HG03103 (cell line): ENCODE measurements at regions not wholly inside any gene's neighbourhood (a gene's known extent, or its start where the extent isn't known, plus 50 kb on each side); places are given as distances from the start of the nearest gene placed in this dataset.

Experiments
- ATAC-seq: cut with Tn5 transposase; IDR thresholded peaks from one replicate; pipeline ENCODE4 v1.9.1; 2021; ENCODE audit warnings: low read depth; ENCODE audit not compliant: unreplicated experiment

- ATAC-seq = no peak
These were observed 91.8 kb upstream of the KAZN start for GRCh38 chr1:14506471-14507255.

DNA sequence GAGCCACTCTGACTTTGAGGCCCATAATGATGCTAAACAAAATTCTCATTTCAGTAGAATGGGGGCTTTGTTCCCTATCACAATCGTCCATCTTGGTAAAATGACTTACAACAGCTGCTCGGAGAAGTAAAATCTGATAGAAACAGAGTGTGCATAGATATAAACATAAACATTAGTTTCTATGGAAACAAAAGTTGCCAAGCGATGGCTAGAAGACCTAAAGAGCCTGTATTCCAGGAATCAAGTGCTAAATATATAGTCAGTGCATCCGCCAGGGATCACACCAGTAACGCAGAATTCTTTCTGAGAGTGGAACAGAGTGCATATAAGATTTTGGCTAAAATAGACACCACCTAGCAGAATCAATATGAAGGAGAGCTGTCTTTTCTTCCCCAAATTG is 91.2 kb upstream of the KAZN start:
- no peak for ATAC-seq

- no peak for ATAC-seq
These were observed 89.9 kb upstream of the KAZN start for GRCh38 chr1:14508613-14509012.

- ATAC-seq = no peak
These were observed 87.3 kb upstream of the KAZN start for GRCh38 chr1:14511166-14511680.

DNA sequence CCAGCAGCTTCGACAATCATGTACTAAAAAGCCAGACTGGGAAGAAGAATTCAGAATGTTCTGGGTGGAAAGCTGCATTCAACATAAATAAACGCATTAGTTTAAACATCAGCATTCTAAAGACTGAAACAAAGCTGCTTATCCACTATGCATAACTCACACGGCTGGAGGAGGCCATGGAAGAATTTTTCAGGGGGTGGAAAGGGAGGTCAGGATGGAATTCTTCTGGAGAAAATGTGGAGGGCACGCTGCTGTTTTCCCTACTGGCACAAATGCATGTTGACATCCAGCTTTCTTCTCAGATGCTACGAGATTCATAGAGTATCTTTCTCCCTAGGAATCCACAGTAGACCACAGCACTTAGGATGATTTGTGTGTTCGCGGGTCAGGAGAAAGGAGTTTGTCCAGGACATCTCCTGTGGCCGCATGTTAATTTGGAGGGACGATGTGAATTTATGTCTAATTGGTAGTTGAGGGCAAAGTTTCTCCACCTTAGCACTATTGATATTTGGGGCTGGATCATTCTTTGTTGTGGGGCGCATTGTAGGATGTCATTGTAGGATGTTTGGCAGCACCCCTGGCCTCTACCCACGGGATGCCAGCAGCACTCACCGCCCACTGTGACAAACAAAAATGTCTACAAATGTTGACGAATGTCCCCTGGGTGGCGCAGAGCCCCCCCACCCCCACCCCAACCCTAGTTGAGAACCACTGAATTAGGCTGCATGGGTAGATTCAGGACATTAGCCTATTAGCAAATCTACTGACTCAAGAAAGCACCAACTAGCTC is 86.5 kb upstream of the KAZN start:
- no peak for ATAC-seq

- no peak for ATAC-seq
These were observed 85.4 kb upstream of the KAZN start for GRCh38 chr1:14513111-14513510.

- ATAC-seq = no peak
These were observed 83.7 kb upstream of the KAZN start for GRCh38 chr1:14514739-14515138.

- ATAC-seq = no peak
These were observed 81.3 kb upstream of the KAZN start for GRCh38 chr1:14516974-14517840.

DNA sequence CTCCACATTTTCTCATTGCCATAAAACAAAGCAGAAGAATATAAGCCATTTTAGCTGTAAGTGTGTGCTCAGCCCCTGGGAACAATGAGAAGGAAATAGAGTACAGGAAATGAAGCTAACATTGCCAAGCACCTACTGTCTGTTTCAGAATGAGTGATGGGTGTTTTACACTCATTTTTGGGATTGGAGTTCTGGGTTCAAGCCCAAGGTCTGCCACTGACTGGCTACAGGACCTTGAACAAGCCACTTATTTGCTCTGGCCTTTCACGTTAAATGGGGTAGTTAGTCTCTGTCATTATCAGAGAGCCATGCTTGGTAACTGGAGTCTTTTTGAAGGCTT is 80.7 kb upstream of the KAZN start:
- ATAC-seq = no peak

GRCh38 chr1:14519976-14520375 is 78.5 kb upstream of the KAZN start:
- no peak for ATAC-seq

- no peak for ATAC-seq
These were observed 77.8 kb upstream of the KAZN start for GRCh38 chr1:14520514-14521163.

DNA sequence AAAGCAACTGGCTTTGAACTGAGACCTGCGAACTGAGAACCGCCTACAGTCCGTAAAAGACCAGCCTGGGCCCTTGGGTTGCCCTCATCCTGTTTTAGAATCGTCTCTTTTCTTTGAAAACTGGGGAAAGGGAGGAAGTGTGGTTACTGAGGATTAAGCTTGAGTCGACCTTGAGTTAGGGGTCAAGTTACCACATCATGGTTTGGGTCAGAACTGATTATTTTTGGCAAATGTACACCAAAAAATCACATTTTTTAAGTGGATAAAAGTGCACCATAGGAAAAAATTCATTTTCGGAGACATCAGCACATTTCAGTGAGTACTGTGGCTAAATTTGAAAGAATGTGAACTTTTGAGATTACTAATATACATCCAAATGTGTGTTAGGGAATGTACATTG is 76.9 kb upstream of the KAZN start:
- ATAC-seq = no peak

DNA sequence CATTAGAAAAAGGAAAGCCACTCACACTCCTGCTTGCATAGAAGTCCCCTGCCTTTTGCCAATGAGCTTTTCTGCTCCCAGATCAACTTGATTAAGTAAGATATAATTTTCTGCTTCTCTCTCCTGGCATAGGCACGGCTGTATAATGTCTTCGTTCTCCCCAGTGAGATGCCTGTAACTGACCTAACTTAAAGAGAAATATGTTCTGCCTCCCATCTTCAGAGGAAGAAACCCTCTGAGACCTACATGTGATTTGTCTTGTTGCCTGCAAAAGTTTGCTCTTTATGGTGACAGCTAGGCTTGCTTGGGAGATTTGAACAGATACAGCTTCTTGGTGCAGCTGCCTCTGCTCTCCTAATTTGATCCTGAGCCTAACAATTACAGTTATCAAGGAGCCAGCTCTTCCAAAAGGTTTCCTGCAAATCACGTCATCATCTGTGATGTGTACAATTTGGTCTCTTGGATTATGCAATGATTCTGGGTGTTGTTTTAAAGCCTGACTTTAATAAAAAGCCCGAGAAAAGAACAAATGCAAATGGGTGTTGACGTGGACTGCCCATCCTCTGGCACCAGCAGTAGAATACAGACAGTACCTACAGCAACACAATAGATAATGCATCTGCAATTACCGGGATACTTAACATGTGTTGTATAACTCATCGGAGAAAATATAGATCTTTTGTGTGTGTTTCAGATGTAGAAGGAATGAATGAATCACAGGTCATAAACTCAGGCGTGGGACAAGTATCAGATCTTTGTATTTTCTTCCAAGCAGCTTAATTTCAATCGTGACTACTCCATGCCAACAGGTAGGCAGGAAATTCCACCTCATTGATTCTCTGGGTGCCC is 76.2 kb upstream of the KAZN start:
- ATAC-seq = no peak

- ATAC-seq = no peak
These were observed 75.6 kb upstream of the KAZN start for GRCh38 chr1:14522926-14523241.

DNA sequence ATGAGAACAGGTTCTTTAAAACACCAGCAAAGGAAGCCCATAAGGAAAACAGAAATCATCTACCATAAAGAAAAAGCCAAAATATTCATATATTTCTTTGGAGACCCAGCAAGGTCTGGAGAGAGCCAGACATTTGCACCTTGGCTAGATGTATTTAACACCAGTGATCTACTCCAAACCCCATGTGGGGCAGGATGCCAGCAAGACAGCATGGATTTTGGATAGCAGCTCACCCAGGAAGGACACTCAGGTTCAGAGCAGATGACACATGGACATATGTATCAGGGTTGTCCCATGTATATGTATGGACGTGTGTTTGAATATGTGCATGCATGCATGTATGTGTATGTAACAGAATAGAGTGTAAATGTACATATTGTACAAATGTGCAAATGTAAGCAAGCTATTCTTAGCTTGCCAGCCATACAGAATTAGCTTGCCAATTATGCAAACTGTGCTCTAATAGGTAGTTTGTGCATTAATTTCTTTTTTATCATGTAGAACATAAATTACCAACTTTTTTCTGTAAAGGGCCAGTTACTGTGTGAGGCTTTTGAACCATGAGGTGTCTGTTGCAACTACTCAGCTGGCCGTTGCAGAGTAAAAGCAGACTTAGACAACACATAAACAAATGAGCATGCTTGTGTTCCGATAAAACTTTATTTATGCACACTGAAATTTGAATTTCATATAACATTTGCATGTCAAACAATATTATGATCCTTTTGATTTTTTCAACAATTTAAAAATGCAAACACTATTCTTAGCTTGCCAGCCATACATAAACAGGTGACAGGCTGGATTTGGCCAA is 73.5 kb upstream of the KAZN start:
- ATAC-seq = no peak

DNA sequence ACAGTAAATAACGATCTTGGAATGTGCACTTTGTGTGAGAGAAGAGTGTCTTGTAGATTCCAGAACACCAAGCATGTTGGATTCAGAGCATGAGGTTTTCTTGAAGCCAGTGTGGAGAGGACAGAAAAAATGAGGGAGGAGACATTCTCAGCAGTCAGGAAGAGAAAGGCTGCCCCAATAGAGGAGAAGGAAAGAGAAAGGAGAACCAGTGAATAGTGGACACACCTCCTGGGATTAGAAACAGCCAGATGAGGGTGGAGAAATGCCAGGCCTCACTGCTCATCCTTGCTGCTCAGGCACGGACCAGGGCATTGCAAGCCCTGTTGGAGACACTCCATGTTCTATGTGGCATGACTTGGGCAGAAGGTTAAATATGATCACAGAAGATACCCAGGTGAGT is 69.0 kb upstream of the KAZN start:
- ATAC-seq = no peak

DNA sequence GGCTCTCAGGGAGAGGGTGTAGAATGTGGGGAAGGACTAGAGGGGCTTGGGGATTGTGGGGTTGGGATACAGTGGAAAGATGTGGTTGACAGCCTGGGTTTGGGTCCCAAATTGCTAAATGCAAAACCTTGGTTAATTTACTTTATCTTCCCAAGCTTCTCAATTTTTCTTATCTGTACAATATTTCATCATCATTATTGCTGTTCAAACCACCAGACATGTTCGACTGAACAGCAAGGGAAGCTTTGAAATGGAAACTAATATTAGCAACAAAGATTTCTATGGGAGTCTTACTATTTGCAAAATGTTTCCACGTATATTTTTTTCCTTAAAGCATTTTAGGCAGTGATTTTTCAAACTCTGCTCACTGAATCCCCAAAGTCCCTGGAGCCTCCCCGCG is 67.0 kb upstream of the KAZN start:
- ATAC-seq = no peak

DNA sequence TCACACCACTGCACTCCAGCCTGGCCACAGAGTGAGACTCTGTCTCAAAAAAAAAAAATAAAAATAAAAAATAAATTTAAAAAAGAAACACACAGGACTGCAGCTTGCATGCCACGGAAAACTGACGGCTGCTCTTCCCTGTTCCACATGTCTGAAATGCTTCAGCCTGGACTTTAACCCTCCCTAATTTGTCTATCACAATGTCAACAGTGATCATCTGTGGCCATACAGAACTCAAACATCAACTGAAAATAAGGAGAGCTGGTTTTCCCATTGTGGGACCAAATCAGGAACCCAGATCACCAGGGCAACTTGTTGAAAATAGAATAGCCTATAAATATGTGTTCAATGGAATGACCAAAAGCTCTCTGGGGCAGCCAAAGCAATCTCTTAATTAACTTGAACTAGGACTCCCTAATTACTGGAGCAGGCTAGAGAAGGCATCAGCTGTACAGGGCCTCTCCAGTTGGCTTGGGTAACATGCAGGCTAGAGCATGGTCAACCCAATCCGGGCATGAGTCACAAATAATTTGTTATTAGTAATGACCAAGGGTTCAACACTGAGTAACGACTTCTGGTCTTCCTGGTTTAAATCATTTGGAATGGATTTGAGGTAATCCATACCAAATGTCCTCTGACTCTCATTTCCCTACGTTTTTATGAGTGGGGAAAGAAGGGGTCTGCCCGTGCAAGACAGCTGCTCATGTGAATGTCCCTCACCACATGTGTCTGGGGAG is 62.7 kb upstream of the KAZN start:
- no peak for ATAC-seq
